HFFc6 (cell line): ENCODE measurements at regions not wholly inside any gene's neighbourhood (a gene's known extent, or its start where the extent isn't known, plus 50 kb on each side); places are given as distances from the start of the nearest gene placed in this dataset.

Experiments used
- DNase-seq: peaks from one replicate; pipeline ENCODE4 v3.0.0-alpha.2; 2018
- H3K27ac Mint-ChIP-seq: 2 replicates; pipeline ENCODE4 v1.8.0; 2020; ENCODE audit warnings: mild to moderate bottlenecking, mixed read lengths
- H3K27me3 Mint-ChIP-seq: 2 replicates; pipeline ENCODE4 v1.8.0; 2021; ENCODE audit warnings: mild to moderate bottlenecking, moderate library complexity, mixed read lengths; ENCODE audit not compliant: insufficient read depth
- H3K36me3 Mint-ChIP-seq: 2 replicates; pipeline ENCODE4 v1.8.0; 2021; ENCODE audit warnings: low read depth, mixed read lengths
- H3K4me1 Mint-ChIP-seq: 2 replicates; pipeline ENCODE4 v1.8.0; 2020; ENCODE audit warnings: low read depth, mixed read lengths
- H3K4me3 Mint-ChIP-seq: 2 replicates; pipeline ENCODE4 v1.8.0; 2020; ENCODE audit warnings: mild to moderate bottlenecking, moderate library complexity, mixed read lengths
- H3K9me3 Mint-ChIP-seq: 2 replicates; pipeline ENCODE4 v1.8.0; 2020; ENCODE audit warnings: mild to moderate bottlenecking, mixed read lengths
- TF ChIP-seq, protein P1 (sequence below): fragments of 200-600 bp; sonication (generic); IDR thresholded peaks from 2 replicates; pipeline ENCODE4 v1.5.0; 2021; ENCODE audit warnings: antibody characterized with exemption, mild to moderate bottlenecking

DNA sequence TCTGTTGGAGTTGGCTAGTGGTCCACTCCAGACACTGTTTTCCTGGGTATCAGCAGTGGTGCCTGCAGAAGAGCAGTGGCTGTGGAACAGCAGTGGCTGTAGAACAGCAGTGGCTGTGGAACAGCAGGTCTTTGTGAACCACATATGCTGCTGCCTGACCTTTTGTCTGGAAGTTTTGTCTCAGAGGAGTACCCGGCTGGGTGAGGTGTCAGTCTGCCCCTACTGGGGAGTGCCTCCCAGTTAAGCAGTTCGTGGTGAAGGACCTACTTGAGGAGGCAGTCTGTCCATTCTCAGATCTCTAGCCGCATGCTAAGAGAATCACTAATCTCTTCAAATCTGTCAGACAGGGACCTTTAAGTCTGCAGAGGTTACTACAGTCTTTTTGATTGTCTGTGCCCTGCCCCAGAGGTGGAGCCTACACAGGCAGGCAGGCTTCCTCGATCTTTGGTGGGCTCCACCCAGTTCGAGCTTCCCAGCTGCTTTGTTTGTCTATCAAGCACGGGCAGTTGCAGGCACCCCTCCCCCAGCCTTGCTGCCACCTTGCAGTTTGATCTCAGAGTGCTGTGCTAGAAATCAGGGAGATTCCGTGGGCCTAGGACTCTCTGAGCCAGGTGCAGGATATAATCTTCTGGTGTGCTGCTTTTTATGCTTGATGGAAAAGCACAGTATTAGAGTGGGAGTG is 89.1 kb upstream of the TRIM48 start:
- no peaks in the 10 kb centered on the region; the same call in 1 of the 2 replicates for H3K27me3 Mint-ChIP-seq
- TF ChIP-seq, protein P1, sequence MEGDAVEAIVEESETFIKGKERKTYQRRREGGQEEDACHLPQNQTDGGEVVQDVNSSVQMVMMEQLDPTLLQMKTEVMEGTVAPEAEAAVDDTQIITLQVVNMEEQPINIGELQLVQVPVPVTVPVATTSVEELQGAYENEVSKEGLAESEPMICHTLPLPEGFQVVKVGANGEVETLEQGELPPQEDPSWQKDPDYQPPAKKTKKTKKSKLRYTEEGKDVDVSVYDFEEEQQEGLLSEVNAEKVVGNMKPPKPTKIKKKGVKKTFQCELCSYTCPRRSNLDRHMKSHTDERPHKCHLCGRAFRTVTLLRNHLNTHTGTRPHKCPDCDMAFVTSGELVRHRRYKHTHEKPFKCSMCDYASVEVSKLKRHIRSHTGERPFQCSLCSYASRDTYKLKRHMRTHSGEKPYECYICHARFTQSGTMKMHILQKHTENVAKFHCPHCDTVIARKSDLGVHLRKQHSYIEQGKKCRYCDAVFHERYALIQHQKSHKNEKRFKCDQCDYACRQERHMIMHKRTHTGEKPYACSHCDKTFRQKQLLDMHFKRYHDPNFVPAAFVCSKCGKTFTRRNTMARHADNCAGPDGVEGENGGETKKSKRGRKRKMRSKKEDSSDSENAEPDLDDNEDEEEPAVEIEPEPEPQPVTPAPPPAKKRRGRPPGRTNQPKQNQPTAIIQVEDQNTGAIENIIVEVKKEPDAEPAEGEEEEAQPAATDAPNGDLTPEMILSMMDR: no peak
- H3K27ac Mint-ChIP-seq: no peak overlapping the region
- peaks cover 6% of the 10 kb centered on the region for H3K36me3 Mint-ChIP-seq
- no peak for DNase-seq
- H3K4me3 Mint-ChIP-seq: no peak overlapping the region
- no peaks in the 10 kb centered on the region for H3K4me1 Mint-ChIP-seq
- peaks cover 77% of the 10 kb centered on the region for H3K9me3 Mint-ChIP-seq
